OCI-LY7 (cell line): ENCODE measurements at regions not wholly inside any gene's neighbourhood (a gene's known extent, or its start where the extent isn't known, plus 50 kb on each side); places are given as distances from the start of the nearest gene placed in this dataset.

Experiments used
- BruUV-seq: library from RNA; stranded (reverse); fragments of 400-500 nt; replicated peaks from 2 replicates; lab custom pipeline; 2021; lab: Mats Ljungman, UMichigan
- CTCF ChIA-PET: fragments of 300-600 bp; sonication (Branson Sonifier 250); formaldehyde crosslinking; loops from one replicate; lab custom pipeline; 2022; ENCODE audit warnings: antibody characterized with exemption; ENCODE audit not compliant: unreplicated experiment; lab: Charles Lee
- POLR2A ChIA-PET: fragments of 300-600 bp; sonication (Branson Sonifier 250); formaldehyde crosslinking; loops from one replicate; lab custom pipeline; 2022; ENCODE audit warnings: antibody characterized with exemption; lab: Charles Lee
- DNase-seq: peaks from one replicate; pipeline ENCODE4 v3.0.0-alpha.2; 2015; ENCODE audit warnings: low spot score
- H2AFZ ChIP-seq: fragments of 200-600 bp; sonication (generic), shearing (Covaris generic); 2 replicates; pipeline ENCODE4 v1.6.1; 2014; ENCODE audit warnings: mild to moderate bottlenecking, antibody characterized with exemption, low read length, moderate library complexity
- H3K27ac ChIP-seq: fragments of 200-600 bp; sonication (generic); 2 replicates; pipeline ENCODE4 v1.5.1; 2014; ENCODE audit warnings: mixed run types, low read depth, mild to moderate bottlenecking, moderate library complexity, low read length, inconsistent platforms; ENCODE audit not compliant: poor library complexity, severe bottlenecking
- H3K36me3 ChIP-seq: fragments of 200-600 bp; sonication (generic); 2 replicates; pipeline ENCODE4 v1.6.1; 2014; ENCODE audit warnings: mild to moderate bottlenecking, antibody characterized with exemption, low read length, moderate library complexity, mixed read lengths; ENCODE audit not compliant: insufficient read depth
- H3K4me1 ChIP-seq: fragments of 200-600 bp; sonication (generic); 2 replicates; pipeline ENCODE4 v1.5.1; 2014; ENCODE audit warnings: mild to moderate bottlenecking, low read length; ENCODE audit not compliant: insufficient read depth, poor library complexity, severe bottlenecking
- H3K4me2 ChIP-seq: fragments of 200-600 bp; sonication (generic); 2 replicates; pipeline ENCODE4 v1.6.1; 2014; ENCODE audit warnings: mild to moderate bottlenecking, low read length
- H3K4me3 ChIP-seq: fragments of 200-600 bp; sonication (generic); 2 replicates; pipeline ENCODE4 v1.5.1; 2014; ENCODE audit warnings: mild to moderate bottlenecking, low read depth, low read length; ENCODE audit not compliant: poor library complexity, severe bottlenecking
- H3K79me2 ChIP-seq: fragments of 200-600 bp; sonication (generic); 2 replicates; pipeline ENCODE4 v1.6.1; 2016; ENCODE audit warnings: low read depth, mild to moderate bottlenecking, low read length, moderate library complexity, mixed read lengths; ENCODE audit not compliant: insufficient read depth
- H3K9me2 ChIP-seq: fragments of 200-600 bp; sonication (generic); 2 replicates; pipeline ENCODE4 v1.6.1; 2016; ENCODE audit warnings: mild to moderate bottlenecking, low read length, mixed read lengths; ENCODE audit not compliant: insufficient read depth
- H3K9me3 ChIP-seq: fragments of 200-600 bp; sonication (generic); 2 replicates; pipeline ENCODE4 v1.6.1; 2014; ENCODE audit warnings: mild to moderate bottlenecking, mixed run types, low read length, mixed read lengths
- H4K20me1 ChIP-seq: fragments of 200-600 bp; sonication (generic); 2 replicates; pipeline ENCODE4 v1.6.1; 2014; ENCODE audit warnings: mild to moderate bottlenecking, antibody characterized with exemption, low read length, moderate library complexity, mixed read lengths; ENCODE audit not compliant: insufficient read depth
- CTCF ChIP-seq: fragments of 200-600 bp; sonication (generic); conservative IDR thresholded peaks from 2 replicates; pipeline ENCODE4 v1.5.1; 2014; ENCODE audit warnings: mild to moderate bottlenecking, antibody characterized with exemption, low read length, moderate library complexity, mixed read lengths
- EZH2phosphoT487 ChIP-seq: fragments of 200-600 bp; sonication (generic); IDR thresholded peaks from 2 replicates; pipeline ENCODE4 v1.6.1; 2018; ENCODE audit warnings: low read depth, borderline replicate concordance, mild to moderate bottlenecking, mixed run types, antibody characterized with exemption, low read length, moderate library complexity, mixed read lengths
- intact Hi-C: fragments of 100-400 bp; cut with micrococcal nuclease; formaldehyde crosslinking; loops from one replicate; pipeline ENCODE4 v1.10.0; 2022; ENCODE audit not compliant: unreplicated experiment

- TF ChIP-seq CTCF, result no peak
- TF ChIP-seq EZH2phosphoT487, result no peak
- no peak overlapping the region for H3K27ac ChIP-seq
- no peak overlapping the region for H3K4me2 ChIP-seq
- ChIA-PET CTCF (no interaction called here), POLR2A (no interaction called here)
- no peaks in the 10 kb centered on the region for H4K20me1 ChIP-seq
- no peaks in the 10 kb centered on the region for H3K79me2 ChIP-seq
- BruUV-seq, result no TSS peak
- intact Hi-C loops, result no loop called here
- DNase-seq, result no peak
- H2AFZ ChIP-seq, result no peak overlapping the region
- no peaks in the 10 kb centered on the region for H3K9me3 ChIP-seq
- H3K36me3 ChIP-seq, result no peaks in the 10 kb centered on the region
- no peaks in the 10 kb centered on the region for H3K9me2 ChIP-seq
- no peak overlapping the region for H3K4me3 ChIP-seq
- no peaks in the 10 kb centered on the region for H3K4me1 ChIP-seq
Observed at GRCh38 chr13:53137779-53138178, 109.2 kb downstream of the OLFM4 start.

GRCh38 chr13:53138376-53139036 lies 109.9 kb downstream of the OLFM4 start:
- CTCF ChIA-PET, result no interaction called here
- no peak overlapping the region for H3K4me3 ChIP-seq
- POLR2A ChIA-PET, result no interaction called here
- no peaks in the 10 kb centered on the region for H3K4me1 ChIP-seq
- no TSS peak for BruUV-seq
- H3K36me3 ChIP-seq, result no peaks in the 10 kb centered on the region
- no peaks in the 10 kb centered on the region for H3K79me2 ChIP-seq
- H3K9me2 ChIP-seq, result no peaks in the 10 kb centered on the region
- H4K20me1 ChIP-seq, result no peaks in the 10 kb centered on the region
- H3K27ac ChIP-seq, result no peak overlapping the region
- H3K9me3 ChIP-seq, result no peaks in the 10 kb centered on the region
- TF ChIP-seq CTCF (no peak), EZH2phosphoT487 (no peak)
- intact Hi-C loops, result no loop called here
- DNase-seq, result no peak
- H2AFZ ChIP-seq, result no peak overlapping the region
- no peak overlapping the region for H3K4me2 ChIP-seq

DNA sequence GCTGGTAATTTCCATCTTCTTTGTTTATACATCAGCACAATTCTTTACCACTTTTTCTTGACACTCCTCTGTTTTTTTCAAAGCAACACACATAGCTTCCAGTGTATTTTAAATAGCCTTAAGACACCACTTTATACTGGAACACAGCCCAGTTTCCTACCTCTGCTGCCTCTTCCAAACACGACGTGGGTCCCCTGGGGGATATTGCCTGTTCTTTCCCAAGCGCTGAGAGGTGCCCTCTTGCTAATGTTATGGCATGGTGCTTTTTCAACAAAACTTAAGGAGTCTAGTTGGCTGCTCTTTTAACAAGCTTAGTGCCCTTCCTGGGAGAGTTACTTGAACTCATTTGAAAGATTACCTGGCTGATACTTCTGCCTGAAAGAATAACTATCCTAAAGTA lies 112.7 kb downstream of the OLFM4 start:
- Histone ChIP-seq H3K79me2 (no peaks in the 10 kb centered on the region), H3K4me3 (no peak overlapping the region), H3K4me2 (no peak overlapping the region), H3K4me1 (no peaks in the 10 kb centered on the region), H3K27ac (no peak overlapping the region), H4K20me1 (no peaks in the 10 kb centered on the region), H2AFZ (no peak overlapping the region), H3K9me2 (no peaks in the 10 kb centered on the region), H3K9me3 (no peaks in the 10 kb centered on the region), H3K36me3 (no peaks in the 10 kb centered on the region)
- BruUV-seq, result no TSS peak
- ChIA-PET CTCF (no interaction called here), POLR2A (no interaction called here)
- no peak for DNase-seq
- intact Hi-C loops, result no loop called here
- TF ChIP-seq CTCF (no peak), EZH2phosphoT487 (no peak)
